ENCODE measurements at regions not wholly inside any gene's neighbourhood (a gene's known extent, or its start where the extent isn't known, plus 50 kb on each side); places are given as distances from the start of the nearest gene placed in this dataset.

DNA sequence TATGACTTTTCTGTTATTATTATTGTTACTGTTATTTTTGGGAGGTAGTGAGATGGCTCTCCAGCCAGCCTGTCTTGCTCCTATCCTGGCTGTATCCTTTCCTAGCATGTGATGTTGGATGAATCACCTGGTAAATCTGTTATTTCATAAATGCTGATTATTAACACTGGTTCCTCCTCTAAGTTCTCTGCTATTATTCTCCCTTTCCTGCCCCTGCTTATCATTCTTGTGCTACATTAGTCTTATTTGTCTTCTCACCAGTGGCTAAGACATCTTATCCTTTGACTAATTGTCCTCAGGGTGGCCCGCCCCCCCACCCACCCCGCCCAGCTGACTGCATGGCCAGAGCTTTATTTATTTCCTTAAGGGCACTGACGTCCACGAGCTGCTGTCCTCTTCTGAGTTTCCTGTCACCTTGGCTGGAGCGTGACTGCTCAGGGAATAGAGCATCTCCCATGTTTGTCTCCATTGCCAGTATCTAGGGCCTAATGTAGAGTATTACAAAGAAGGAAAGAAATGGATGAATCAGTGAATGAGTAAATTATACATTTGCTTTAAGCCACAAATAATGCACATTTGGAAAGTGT is 110.1 kb upstream of the KLF6 start:
- Histone ChIP-seq H3K4me3 (ENCODE audit: low read depth in 1 of 3, low read length in 3 of 3) (no peak overlapping the region), H3K27me3 (ENCODE audit: control insufficient read depth in 4 of 4, insufficient read depth in 4 of 4, low read length in 3 of 4) (no peaks in the 10 kb centered on the region), H3K9ac (ENCODE audit: low read depth in 1 of 2, low read length in 2 of 2) (no peak overlapping the region), H3K27ac (ENCODE audit: low read depth in 1 of 2, low read length in 2 of 2) (no peak overlapping the region), H3K36me3 (ENCODE audit: control insufficient read depth in 4 of 4, insufficient read depth in 3 of 4, low read depth in 1 of 4, low read length in 3 of 4) (no peaks in the 10 kb centered on the region), H3K9me3 (ENCODE audit: control insufficient read depth in 4 of 4, low read length in 3 of 4) (no peaks in the 10 kb centered on the region), H3K4me1 (ENCODE audit: control insufficient read depth in 4 of 4, insufficient read depth in 4 of 4, low read length in 3 of 4) (no peaks in the 10 kb centered on the region)
- TF ChIP-seq NR2F2 (IDR thresholded peaks at IDR 0.05) (no peak), ZBTB33 (IDR thresholded peaks at IDR 0.05) (no peak), JUND (IDR thresholded peaks at IDR 0.05) (no peak), RXRA (IDR thresholded peaks at IDR 0.05) (no peak), GABPA (IDR thresholded peaks at IDR 0.05 in 1 of 2, conservative IDR thresholded peaks at IDR 0.05 in 1 of 2) (no peak), HNF4G (IDR thresholded peaks at IDR 0.05) (no peak), YY1 (IDR thresholded peaks at IDR 0.05) (no peak), CTCF (IDR thresholded peaks at IDR 0.05; ENCODE audit: low read depth, low read length, missing input control) (no peak), SP1 (IDR thresholded peaks at IDR 0.05) (no peak), TAF1 (conservative IDR thresholded peaks at IDR 0.05) (no peak), HNF4A (conservative IDR thresholded peaks at IDR 0.05) (no peak), FOXA1 (IDR thresholded peaks at IDR 0.05) (no peak), RAD21 (IDR thresholded peaks at IDR 0.05) (no peak), FOXA2 (IDR thresholded peaks at IDR 0.05) (no peak)
- TF ChIP-seq, protein P1, sequence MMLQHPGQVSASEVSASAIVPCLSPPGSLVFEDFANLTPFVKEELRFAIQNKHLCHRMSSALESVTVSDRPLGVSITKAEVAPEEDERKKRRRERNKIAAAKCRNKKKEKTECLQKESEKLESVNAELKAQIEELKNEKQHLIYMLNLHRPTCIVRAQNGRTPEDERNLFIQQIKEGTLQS (IDR thresholded peaks at IDR 0.05) = no peak
- TF ChIP-seq, protein P2, sequence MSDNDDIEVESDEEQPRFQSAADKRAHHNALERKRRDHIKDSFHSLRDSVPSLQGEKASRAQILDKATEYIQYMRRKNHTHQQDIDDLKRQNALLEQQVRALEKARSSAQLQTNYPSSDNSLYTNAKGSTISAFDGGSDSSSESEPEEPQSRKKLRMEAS (IDR thresholded peaks at IDR 0.05) = no peak
- TF ChIP-seq, protein P3, sequence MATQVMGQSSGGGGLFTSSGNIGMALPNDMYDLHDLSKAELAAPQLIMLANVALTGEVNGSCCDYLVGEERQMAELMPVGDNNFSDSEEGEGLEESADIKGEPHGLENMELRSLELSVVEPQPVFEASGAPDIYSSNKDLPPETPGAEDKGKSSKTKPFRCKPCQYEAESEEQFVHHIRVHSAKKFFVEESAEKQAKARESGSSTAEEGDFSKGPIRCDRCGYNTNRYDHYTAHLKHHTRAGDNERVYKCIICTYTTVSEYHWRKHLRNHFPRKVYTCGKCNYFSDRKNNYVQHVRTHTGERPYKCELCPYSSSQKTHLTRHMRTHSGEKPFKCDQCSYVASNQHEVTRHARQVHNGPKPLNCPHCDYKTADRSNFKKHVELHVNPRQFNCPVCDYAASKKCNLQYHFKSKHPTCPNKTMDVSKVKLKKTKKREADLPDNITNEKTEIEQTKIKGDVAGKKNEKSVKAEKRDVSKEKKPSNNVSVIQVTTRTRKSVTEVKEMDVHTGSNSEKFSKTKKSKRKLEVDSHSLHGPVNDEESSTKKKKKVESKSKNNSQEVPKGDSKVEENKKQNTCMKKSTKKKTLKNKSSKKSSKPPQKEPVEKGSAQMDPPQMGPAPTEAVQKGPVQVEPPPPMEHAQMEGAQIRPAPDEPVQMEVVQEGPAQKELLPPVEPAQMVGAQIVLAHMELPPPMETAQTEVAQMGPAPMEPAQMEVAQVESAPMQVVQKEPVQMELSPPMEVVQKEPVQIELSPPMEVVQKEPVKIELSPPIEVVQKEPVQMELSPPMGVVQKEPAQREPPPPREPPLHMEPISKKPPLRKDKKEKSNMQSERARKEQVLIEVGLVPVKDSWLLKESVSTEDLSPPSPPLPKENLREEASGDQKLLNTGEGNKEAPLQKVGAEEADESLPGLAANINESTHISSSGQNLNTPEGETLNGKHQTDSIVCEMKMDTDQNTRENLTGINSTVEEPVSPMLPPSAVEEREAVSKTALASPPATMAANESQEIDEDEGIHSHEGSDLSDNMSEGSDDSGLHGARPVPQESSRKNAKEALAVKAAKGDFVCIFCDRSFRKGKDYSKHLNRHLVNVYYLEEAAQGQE (IDR thresholded peaks at IDR 0.05) = no peak
- 64% methylated on average over 5 of the region's 5 CpGs for WGBS
- no peak for DNase-seq (ENCODE audit: low spot score)

All from liver (tissue), 8 donors.